Lung (tissue), 11 donors: ENCODE measurements at regions not wholly inside any gene's neighbourhood (a gene's known extent, or its start where the extent isn't known, plus 50 kb on each side); places are given as distances from the start of the nearest gene placed in this dataset.
"Not testable (repeated sequence)": the region's sequence is repeated elsewhere in the genome, so short reads cannot be mapped to it uniquely, and the experiment has no call there.

Experiments
- ATAC-seq: fragments of 200-7000 bp; cut with Tn5 transposase; one replicate; pipeline ENCODE4 v1.9.1; 2020; ENCODE audit warnings: moderate number of reproducible peaks; ENCODE audit not compliant: insufficient read depth, low FRiP score
- DNase-seq, 3 donors: peaks; one replicate each; pipeline ENCODE4 v3.0.0-alpha.2; 2013 to 2017
- H3K27ac ChIP-seq, 2 donors: one replicate each; pipeline ENCODE4 v1.5.1; 2013; ENCODE audit warnings: mild to moderate bottlenecking in 2 of 2, moderate library complexity in 2 of 2, control low read depth in 1 of 2, inconsistent platforms in 1 of 2, low read depth in 1 of 2, low read length in 1 of 2
- H3K27me3 ChIP-seq, 3 donors: one replicate each; pipeline ENCODE4 v1.5.1; 2013; ENCODE audit warnings: low read length in 2 of 3; ENCODE audit not compliant: control insufficient read depth in 3 of 3, insufficient read depth in 3 of 3
- H3K36me3 ChIP-seq, 4 donors: one replicate each; pipeline ENCODE4 v1.5.1; 2013; ENCODE audit warnings: low read length in 4 of 4, mild to moderate bottlenecking in 1 of 4, moderate library complexity in 1 of 4; ENCODE audit not compliant: control insufficient read depth in 4 of 4, insufficient read depth in 4 of 4
- H3K4me1 ChIP-seq, 5 donors: one replicate each; pipeline ENCODE4 v1.5.1; 2013; ENCODE audit warnings: low read length in 5 of 5, mild to moderate bottlenecking in 2 of 5, moderate library complexity in 1 of 5; ENCODE audit not compliant: control insufficient read depth in 5 of 5, insufficient read depth in 5 of 5
- H3K4me3 ChIP-seq: one replicate; pipeline ENCODE4 v1.5.1; 2013; ENCODE audit warnings: mild to moderate bottlenecking, control low read depth, moderate library complexity
- H3K9ac ChIP-seq, 2 donors: one replicate each; pipeline ENCODE4 v1.5.1; 2013; ENCODE audit warnings: low read length in 2 of 2, control low read depth in 1 of 2; ENCODE audit not compliant: insufficient read depth in 1 of 2
- H3K9me3 ChIP-seq, 4 donors: one replicate each; pipeline ENCODE4 v1.5.1; 2013; ENCODE audit warnings: low read length in 3 of 4, mild to moderate bottlenecking in 1 of 4, moderate library complexity in 1 of 4; ENCODE audit not compliant: control insufficient read depth in 4 of 4, insufficient read depth in 3 of 4
- CTCF ChIP-seq: IDR thresholded peaks from 2 replicates; pipeline ENCODE4 v1.5.1; 2012; ENCODE audit warnings: mild to moderate bottlenecking; ENCODE audit errors: control extremely low read depth, extremely low read depth
- WGBS, 2 donors: extraction: QIAGEN DNeasy Blood & Tissue Kit; methylation state at CpG; one replicate each; pipeline ENCODE4 v1.1.7; 2013; 5-methylcytosine and 5-hydroxymethylcytosine counted together
- donor health status: control.
- donor health status: control.
- donor health status: Bipolar disorder and iron deficiency.
- donor health status: healthy.
- donor health status: DM: yes; HTN: yes; CAD: no.

DNA sequence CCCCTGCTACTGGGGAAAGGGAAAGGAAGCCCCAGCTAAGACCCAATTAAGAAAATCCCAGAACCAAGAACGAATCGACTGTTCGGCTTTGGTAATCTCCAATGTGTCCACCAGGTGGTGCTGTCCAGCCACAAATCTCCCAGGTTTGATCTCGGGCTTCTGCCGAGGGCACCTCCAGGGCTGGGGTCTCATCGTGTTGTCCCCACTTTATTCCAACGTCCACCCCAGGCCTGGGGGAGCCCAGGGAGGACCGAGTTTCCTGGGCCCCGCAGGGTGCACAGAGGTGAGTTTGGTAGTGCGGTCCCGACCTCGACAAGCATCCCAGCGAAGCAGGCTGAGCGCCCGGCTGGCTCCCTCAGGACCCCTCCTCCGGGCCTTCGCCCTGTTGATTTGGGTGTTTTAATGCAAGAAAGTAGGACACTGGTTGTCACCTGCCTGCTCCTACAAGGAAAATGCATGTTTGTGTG, 185.1 kb downstream of the GOLGA6L6 start:
- ATAC-seq (peak; percentile 24), DNase-seq (no peak)
- Histone ChIP-seq H3K36me3 (no peaks in the 10 kb centered on the region), H3K4me1 (no peaks in the 10 kb centered on the region), H3K9me3 (peaks cover 0 to 28% (median 0%) of the 10 kb centered on the region in 4 donors), H3K9ac (no peak overlapping the region), H3K27me3 (no peaks in the 10 kb centered on the region), H3K27ac (no peak overlapping the region), H3K4me3 (no peak overlapping the region)
- TF ChIP-seq CTCF, result peak; percentile 61
- WGBS, 2 donors, result 51 to 63% methylated on average over 17 of the region's 17 CpGs

DNA sequence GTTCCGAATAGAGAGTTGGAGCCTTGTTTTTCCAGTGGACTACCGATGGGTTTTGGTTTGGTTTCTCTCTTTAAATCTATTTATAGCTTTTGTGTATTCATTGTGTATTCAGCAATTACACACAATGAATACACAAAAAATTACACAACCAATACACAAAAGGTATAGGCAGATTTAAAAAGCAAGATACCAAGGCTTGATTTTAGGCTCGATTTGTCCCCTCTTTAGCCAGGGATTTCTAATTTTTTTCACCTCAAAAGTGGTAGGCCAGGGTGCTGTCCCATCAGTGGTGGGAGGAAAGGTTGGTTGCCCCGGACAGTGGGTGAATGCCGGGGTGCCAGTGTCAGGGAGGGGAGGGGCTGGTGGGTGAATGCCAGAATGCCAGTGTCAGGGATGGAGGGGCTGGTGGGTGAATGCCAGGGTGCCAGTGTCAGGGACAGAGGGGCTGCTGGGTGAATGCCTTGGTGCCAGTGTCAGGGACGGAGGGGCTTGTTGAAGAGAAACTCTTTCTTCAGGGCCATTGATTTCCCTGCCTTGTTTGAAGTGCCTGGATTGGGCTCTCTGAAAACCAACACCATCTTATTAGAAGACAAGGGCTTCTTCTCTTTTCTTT, 186.2 kb downstream of the GOLGA6L6 start:
- Histone ChIP-seq H3K27me3 (no peaks in the 10 kb centered on the region), H3K27ac (no peak overlapping the region), H3K9ac (no peak overlapping the region), H3K4me1 (no peaks in the 10 kb centered on the region), H3K4me3 (no peak overlapping the region), H3K9me3 (peaks cover 0 to 25% (median 2%) of the 10 kb centered on the region in 4 donors), H3K36me3 (no peaks in the 10 kb centered on the region)
- ATAC-seq (no peak), DNase-seq (no peak)
- WGBS, 2 donors, result 81 to 84% methylated on average over 6 of the region's 6 CpGs
- no peak for TF ChIP-seq CTCF

DNA sequence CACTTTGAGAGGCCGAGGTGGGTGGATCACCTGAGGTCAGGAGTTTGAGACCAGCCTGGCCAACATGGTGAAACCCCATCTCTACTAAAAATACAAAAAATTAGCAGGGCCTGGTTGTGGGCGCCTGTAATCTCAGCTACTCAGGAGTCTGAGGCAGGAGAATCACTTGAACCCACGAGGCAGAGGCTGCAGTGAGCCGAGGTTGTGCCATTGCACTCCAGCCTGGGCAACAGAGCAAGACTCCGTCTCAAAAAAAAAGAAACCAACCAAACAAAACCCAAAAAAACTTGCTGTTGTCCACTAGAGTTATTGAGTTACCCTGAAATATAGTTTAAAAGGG, 186.7 kb downstream of the GOLGA6L6 start:
- WGBS, 2 donors, result 65 to 76% methylated on average over 5 of the region's 5 CpGs
- H3K4me3 ChIP-seq, H3K9ac ChIP-seq, ATAC-seq, H3K36me3 ChIP-seq, H3K27ac ChIP-seq, DNase-seq, H3K4me1 ChIP-seq, H3K27me3 ChIP-seq: not testable (repeated sequence)
- H3K9me3 ChIP-seq, result peaks cover 0 to 27% (median 2%) of the 10 kb centered on the region in 4 donors

DNA sequence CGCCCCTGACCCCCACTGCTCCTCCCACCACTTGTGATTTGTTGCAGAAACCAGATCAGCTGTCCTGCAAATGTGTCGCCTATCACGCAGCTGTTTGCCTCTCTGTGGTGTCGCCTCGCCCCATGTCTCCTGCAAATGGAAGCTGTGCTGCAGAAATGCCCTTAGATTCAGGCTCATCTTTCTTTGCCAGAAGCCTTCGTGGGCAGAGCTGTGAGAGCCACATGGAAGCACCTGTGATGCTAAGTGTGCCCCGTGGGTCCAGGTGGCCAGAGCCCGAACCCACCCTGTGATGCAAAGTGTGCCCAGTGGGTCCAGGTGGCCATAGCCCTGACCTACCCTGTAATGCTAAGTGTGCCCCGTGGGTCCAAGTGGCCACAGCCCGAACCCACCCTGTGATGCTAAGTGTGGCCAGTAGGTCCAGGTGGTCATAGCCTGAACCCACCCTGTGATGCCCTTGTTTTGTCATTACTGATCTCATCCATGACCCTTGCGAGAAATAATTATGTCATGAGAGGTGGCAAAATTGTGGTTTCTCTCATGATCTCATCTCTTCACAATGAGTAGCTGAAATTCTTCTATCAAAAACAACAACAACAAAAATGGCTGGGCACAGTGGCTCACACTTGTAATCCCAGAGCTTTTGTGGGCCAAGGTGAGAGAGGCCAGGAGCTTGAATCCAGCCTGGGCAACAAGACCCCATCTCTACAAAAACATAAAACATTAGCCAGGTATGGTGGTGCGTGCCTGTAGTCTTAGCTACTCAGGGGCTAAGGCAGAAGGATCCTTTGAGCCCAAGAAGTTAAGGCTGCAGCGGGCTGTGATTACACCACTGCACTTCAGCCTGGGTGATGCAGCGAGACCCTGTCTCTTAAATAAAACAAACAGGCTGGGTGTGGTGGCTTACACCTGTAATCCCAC, 187.4 kb downstream of the GOLGA6L6 start:
- no peaks in the 10 kb centered on the region for H3K27me3 ChIP-seq
- 75 to 77% methylated on average over 14 of the region's 14 CpGs for WGBS, 2 donors
- no peak for TF ChIP-seq CTCF
- H3K9me3 ChIP-seq, result peaks cover 0 to 27% (median 2%) of the 10 kb centered on the region in 4 donors
- DNase-seq (peak in 1 of 3 donors; percentile 13), ATAC-seq (no peak)
- H3K4me1 ChIP-seq, result no peaks in the 10 kb centered on the region
- no peak overlapping the region for H3K4me3 ChIP-seq
- H3K27ac ChIP-seq, result no peak overlapping the region
- no peaks in the 10 kb centered on the region for H3K36me3 ChIP-seq
- no peak overlapping the region for H3K9ac ChIP-seq
